Body of pancreas (tissue), 4 donors: ENCODE measurements at regions not wholly inside any gene's neighbourhood (a gene's known extent, or its start where the extent isn't known, plus 50 kb on each side); places are given as distances from the start of the nearest gene placed in this dataset.
"Not testable (repeated sequence)": the region's sequence is repeated elsewhere in the genome, so short reads cannot be mapped to it uniquely, and the experiment has no call there.

ENCODE experiments used
- ATAC-seq: fragments of 150-250 bp; one replicate; pipeline ENCODE4 v1.9.1; 2016
- DNase-seq, 4 donors: peaks; one replicate each; pipeline ENCODE4 v3.0.0-alpha.2; 2019
- H3K27ac ChIP-seq, 4 donors: fragments of 200-600 bp; sonication (generic); 1 replicate in 3 of 4; 2 replicates in 1 of 4; pipeline versions ENCODE4 v1.5.1 to v1.6.1; 2016 to 2019; ENCODE audit warnings: mild to moderate bottlenecking in 1 of 4, mixed read lengths in 1 of 4, moderate library complexity in 1 of 4
- H3K27me3 ChIP-seq, 2 donors: fragments of 200-600 bp; sonication (generic); one replicate each; pipeline ENCODE4 v1.6.0; 2016; ENCODE audit warnings: mild to moderate bottlenecking in 1 of 2
- H3K36me3 ChIP-seq, 2 donors: fragments of 200-600 bp; sonication (generic); replicated peaks in 1 of 2; 2 replicates each; pipeline ENCODE4 v1.5.1; 2016; ENCODE audit warnings: low read depth in 2 of 2; ENCODE audit not compliant: insufficient read depth in 1 of 2
- H3K4me1 ChIP-seq: fragments of 200-600 bp; sonication (generic); one replicate; pipeline ENCODE4 v1.6.0; 2016
- H3K4me3 ChIP-seq, 2 donors: fragments of 200-600 bp; sonication (generic); 1 replicate in 1 of 2; 2 replicates in 1 of 2; pipeline ENCODE4 v1.5.1; 2016 to 2019
- H3K9me3 ChIP-seq, 3 donors: fragments of 200-600 bp; sonication (generic); 1 replicate in 2 of 3; 2 replicates in 1 of 3; pipeline ENCODE4 v1.5.1; 2016
- CTCF ChIP-seq, 7 experiments: fragments of 450-650 bp in 4 of 7; fragments of 200-600 bp in 3 of 7; sonication (generic) in 3 of 7; IDR thresholded peaks; one replicate each; pipeline ENCODE4 v1.5.1; 2016 to 2019; ENCODE audit warnings: antibody characterized with exemption in 7 of 7
- POLR2A ChIP-seq, 3 donors: fragments of 450-650 bp; IDR thresholded peaks; one replicate each; pipeline ENCODE4 v1.6.1; 2016; ENCODE audit warnings: antibody characterized with exemption in 3 of 3, mild to moderate bottlenecking in 2 of 3
- WGBS, 2 donors: methylation state at CpG; one replicate each; pipeline ENCODE4 v1.1.5; 2017; 5-methylcytosine and 5-hydroxymethylcytosine counted together
- intact Hi-C: fragments of 100-400 bp; cut with DNase I; formaldehyde crosslinking; loops from one replicate; pipeline ENCODE4 v1.15.1; 2023

DNA sequence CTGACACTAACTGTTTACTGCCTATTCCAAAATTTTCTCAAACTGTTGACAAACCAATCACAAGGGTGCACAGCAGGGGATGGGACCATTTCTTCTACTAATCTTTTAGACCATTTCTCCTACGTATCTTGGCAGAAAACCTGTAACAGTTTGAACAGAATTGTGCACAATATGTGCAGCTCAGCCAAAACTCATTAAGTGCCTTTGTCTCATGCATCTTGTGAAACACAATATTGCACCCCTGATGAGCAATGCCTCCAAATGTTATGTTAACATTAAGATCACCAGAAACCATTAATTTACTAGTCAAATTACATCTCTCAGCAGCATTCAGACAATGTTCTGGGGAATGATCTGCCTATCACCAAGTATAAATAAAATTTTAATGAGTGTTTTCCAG lies 247.5 kb downstream of the NRIP1 start:
- WGBS, 2 donors = 52 to 60% methylated on average over 1 of the region's 1 CpG

DNA sequence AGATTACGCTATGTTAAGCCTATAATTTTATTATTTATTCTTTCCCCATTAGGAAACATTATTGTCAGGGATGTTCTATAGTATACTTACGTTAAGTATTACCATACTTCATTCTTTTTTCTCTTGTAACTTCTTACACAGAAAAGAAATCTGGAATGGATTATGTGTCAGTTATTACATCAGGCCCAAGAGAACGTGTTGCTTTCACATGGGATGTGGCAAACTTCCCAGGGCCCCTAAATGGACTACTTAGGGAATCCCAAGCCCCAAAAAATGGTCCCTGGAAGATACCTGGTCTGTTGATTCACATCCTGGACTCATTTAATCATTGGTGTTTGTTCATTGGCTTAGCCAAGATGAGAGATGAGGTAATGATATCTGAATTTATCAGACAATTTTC lies 249.8 kb downstream of the NRIP1 start:
- WGBS, 2 donors = 78 to 85% methylated on average over 3 of the region's 3 CpGs
- TF ChIP-seq CTCF (IDR thresholded peaks at IDR 0.05) (no peak), POLR2A (IDR thresholded peaks at IDR 0.05) (no peak)
- Histone ChIP-seq H3K4me3 (no peak overlapping the region), H3K4me1 (no peaks in the 10 kb centered on the region), H3K9me3 (no peaks in the 10 kb centered on the region), H3K36me3 (no peaks in the 10 kb centered on the region), H3K27me3 (no peaks in the 10 kb centered on the region), H3K27ac (no peak overlapping the region)
- DNase-seq = no peak
- intact Hi-C loops = no loop called here
- ATAC-seq = no peak

More for the DNA sequence above, 247.5 kb downstream of the NRIP1 start:
- no peaks in the 10 kb centered on the region for H3K27me3 ChIP-seq
- H3K36me3 ChIP-seq = no peaks in the 10 kb centered on the region
- H3K4me1 ChIP-seq = no peaks in the 10 kb centered on the region
- no peaks in the 10 kb centered on the region for H3K9me3 ChIP-seq
- no peak overlapping the region for H3K27ac ChIP-seq
- intact Hi-C loops = no loop called here
- no peak for ATAC-seq
- TF ChIP-seq CTCF (IDR thresholded peaks at IDR 0.05) (no peak), POLR2A (IDR thresholded peaks at IDR 0.05) (no peak)
- no peak overlapping the region for H3K4me3 ChIP-seq
- no peak for DNase-seq

GRCh38 chr21:14814282-14814681 lies 250.5 kb downstream of the NRIP1 start:
- intact Hi-C loops = no loop called here
- TF ChIP-seq POLR2A (IDR thresholded peaks at IDR 0.05) (no peak), CTCF (IDR thresholded peaks at IDR 0.05) (no peak)
- Histone ChIP-seq H3K4me1 (no peaks in the 10 kb centered on the region), H3K36me3 (no peaks in the 10 kb centered on the region), H3K9me3 (no peaks in the 10 kb centered on the region), H3K27ac (no peak overlapping the region), H3K4me3 (no peak overlapping the region), H3K27me3 (no peaks in the 10 kb centered on the region)
- DNase-seq (no peak), ATAC-seq (no peak)
- WGBS, 2 donors = 65 to 67% methylated on average over 3 of the region's 3 CpGs

DNA sequence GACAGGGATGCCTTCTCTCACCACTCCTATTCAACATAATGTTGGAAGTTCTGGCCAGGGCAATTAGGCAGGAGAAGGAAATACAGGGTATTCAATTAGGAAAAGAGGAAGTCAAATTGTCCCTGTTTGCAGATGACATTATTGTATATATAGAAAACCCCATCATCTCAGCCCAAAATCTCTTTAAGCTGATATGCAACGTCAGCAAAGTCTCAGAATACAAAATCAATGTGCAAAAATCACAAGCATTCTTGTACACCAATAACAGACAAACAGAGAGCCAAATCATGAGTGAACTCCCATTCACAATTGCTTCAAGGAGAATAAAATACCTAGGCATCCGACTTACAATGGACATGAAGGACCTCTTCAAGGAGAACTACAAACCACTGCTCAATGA lies 258.1 kb upstream of the SAMSN1 start:
- DNase-seq, intact Hi-C loops, H3K4me1 ChIP-seq, H3K27ac ChIP-seq, H3K4me3 ChIP-seq, H3K27me3 ChIP-seq, H3K9me3 ChIP-seq, ATAC-seq, H3K36me3 ChIP-seq: not testable (repeated sequence)
- WGBS, 2 donors = 55% methylated on average over 2 of the region's 2 CpGs

- Histone ChIP-seq H3K4me3 (no peak overlapping the region), H3K36me3 (no peaks in the 10 kb centered on the region), H3K9me3 (peaks cover 0 to 11% (median 0%) of the 10 kb centered on the region in 3 donors), H3K27ac (no peak overlapping the region), H3K27me3 (no peaks in the 10 kb centered on the region), H3K4me1 (no peaks in the 10 kb centered on the region)
- TF ChIP-seq POLR2A (IDR thresholded peaks at IDR 0.05) = no peak
- TF ChIP-seq CTCF (IDR thresholded peaks at IDR 0.05) = no peak
- DNase-seq (no peak), ATAC-seq (no peak)
- intact Hi-C loops = no loop called here
Measured at GRCh38 chr21:14797543-14797942, 251.4 kb upstream of the SAMSN1 start.
